ENCODE measurements at regions not wholly inside any gene's neighbourhood (a gene's known extent, or its start where the extent isn't known, plus 50 kb on each side); places are given as distances from the start of the nearest gene placed in this dataset.

DNA sequence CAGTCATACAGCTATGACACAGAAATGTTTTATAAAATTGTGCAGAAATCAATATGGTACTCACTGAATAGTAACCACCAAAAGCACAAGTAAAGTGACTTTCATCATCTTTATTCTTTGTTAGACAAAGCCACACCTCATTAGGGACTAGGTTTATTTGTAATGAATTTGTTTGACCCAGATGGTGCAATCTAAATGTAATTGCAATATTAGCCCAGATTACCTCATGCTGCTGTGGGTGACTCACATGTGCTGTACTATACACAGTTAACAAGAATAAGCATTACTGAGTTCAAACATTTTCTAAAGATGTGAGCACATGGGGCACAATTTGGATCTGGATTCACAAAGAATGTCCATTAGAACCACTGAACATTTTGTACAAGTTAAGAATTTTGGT lies 759.3 kb upstream of the TYRP1 start:
- DNase-seq (ENCODE audit: low spot score) = no peak

DNA sequence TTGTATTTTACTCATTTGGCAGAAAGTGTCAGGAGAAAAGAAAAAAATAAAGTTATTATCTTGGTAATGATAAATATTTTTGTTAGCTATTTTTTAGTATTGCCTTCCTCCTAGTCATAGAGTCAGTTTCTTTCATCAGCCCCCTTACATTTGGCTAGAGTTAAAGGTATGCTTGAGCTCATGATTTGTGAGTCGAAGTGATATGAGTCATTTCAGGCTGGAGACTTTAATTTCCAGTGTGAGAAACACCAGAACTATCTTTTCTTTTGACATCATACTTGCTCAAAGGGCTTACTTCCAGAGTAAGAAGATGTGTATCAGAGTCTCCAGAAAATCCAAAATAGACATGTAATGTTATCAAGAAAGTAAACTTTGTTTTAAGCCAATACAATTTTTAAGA lies 746.7 kb upstream of the TYRP1 start:
- no peak for DNase-seq (ENCODE audit: low spot score)
- intact Hi-C loops (cut with DNase I) = no loop called here

More for the DNA sequence above, 759.3 kb upstream of the TYRP1 start:
- intact Hi-C loops (cut with DNase I) = no loop called here

DNA sequence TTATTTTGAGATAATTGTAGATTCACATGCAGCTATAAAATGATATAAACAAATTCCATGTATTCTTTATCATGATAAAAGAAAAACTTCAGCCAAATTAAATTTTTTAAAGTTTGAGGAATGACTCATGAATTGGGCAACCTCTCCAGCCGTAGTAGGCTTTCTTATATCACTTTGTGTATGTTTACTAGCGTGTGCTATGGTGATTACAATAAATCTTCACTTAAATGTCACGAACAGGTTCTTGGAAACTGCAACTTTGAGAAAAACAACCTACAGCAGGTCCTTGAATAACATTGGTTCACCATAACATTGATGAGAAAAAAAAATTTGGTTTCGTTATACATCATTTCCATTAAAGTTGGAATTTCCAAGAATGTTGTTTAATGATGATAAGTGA lies 730.9 kb upstream of the TYRP1 start:
- no peak for DNase-seq (ENCODE audit: low spot score)
- intact Hi-C loops (cut with DNase I) = no loop called here

- DNase-seq (ENCODE audit: low spot score) = no peak
- intact Hi-C loops (cut with DNase I) = no loop called here
Measured at GRCh38 chr9:11966786-11967185, 726.4 kb upstream of the TYRP1 start.

DNA sequence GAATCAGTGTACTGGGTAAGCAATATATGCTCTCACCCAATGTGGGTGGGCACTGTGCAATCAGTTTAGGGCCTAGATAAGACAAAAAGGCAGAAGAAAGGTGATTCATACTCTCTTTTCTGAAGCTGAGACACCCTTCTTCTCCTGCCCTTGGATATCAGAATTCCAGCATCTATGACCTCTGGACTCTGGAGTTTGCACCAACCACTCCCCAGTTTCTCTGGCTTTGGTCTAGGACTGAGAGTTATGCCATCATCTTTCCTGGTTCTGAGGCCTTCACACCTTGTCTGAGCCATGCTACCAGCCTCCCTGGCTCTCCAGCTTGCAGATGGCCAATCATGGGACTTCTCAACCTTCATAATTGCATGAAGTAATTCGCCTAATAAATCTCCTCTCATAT lies 724.6 kb upstream of the TYRP1 start:
- intact Hi-C loops (cut with DNase I) = no loop called here

GRCh38 chr9:11973011-11973410 lies 720.2 kb upstream of the TYRP1 start:
- intact Hi-C loops (cut with DNase I) = no loop called here
- no peak for DNase-seq (ENCODE audit: low spot score)

More for the DNA sequence above, 724.6 kb upstream of the TYRP1 start:
- no peak for DNase-seq (ENCODE audit: low spot score)

- intact Hi-C loops (cut with DNase I) = no loop called here
Measured at GRCh38 chr9:11973511-11973910, 719.7 kb upstream of the TYRP1 start.

GRCh38 chr9:11992866-11993265 lies 700.3 kb upstream of the TYRP1 start:
- no peak for DNase-seq (ENCODE audit: low spot score)
- intact Hi-C loops (cut with DNase I) = no loop called here

More at GRCh38 chr9:11973511-11973910, 719.7 kb upstream of the TYRP1 start:
- DNase-seq (ENCODE audit: low spot score) = no peak

- no peak for DNase-seq (ENCODE audit: low spot score)
Measured at GRCh38 chr9:12014488-12014887, 678.7 kb upstream of the TYRP1 start.

GRCh38 chr9:12054235-12054634 lies 639.0 kb upstream of the TYRP1 start:
- intact Hi-C loops (cut with DNase I) = loop anchor here in 1 of 2 donors (10.0 kb wide), 2 partner anchors 541 to 1939 kb away; no protein-coding TSS in a partner anchor
- no peak for DNase-seq (ENCODE audit: low spot score)

More at GRCh38 chr9:12014488-12014887, 678.7 kb upstream of the TYRP1 start:
- intact Hi-C loops (cut with DNase I) = no loop called here

- intact Hi-C loops (cut with DNase I) = loop anchor here in 1 of 2 donors (10.0 kb wide), 2 partner anchors 538 to 1942 kb away; no protein-coding TSS in a partner anchor
- DNase-seq (ENCODE audit: low spot score) = no peak
Measured at GRCh38 chr9:12056874-12057273, 636.3 kb upstream of the TYRP1 start.

- intact Hi-C loops (cut with DNase I) = loop anchor here in 1 of 2 donors (5.0 kb wide), 1 partner anchor 913 kb away; no protein-coding TSS in a partner anchor
- no peak for DNase-seq (ENCODE audit: low spot score)
Measured at GRCh38 chr9:12060067-12060466, 633.1 kb upstream of the TYRP1 start.

- intact Hi-C loops (cut with DNase I) = loop anchor here in 1 of 2 donors (5.0 kb wide), 1 partner anchor 914 kb away; no protein-coding TSS in a partner anchor
- no peak for DNase-seq (ENCODE audit: low spot score)
Measured at GRCh38 chr9:12060811-12061210, 632.4 kb upstream of the TYRP1 start.

- no peak for DNase-seq (ENCODE audit: low spot score)
- intact Hi-C loops (cut with DNase I) = no loop called here
Measured at GRCh38 chr9:12065050-12065449, 628.1 kb upstream of the TYRP1 start.

DNA sequence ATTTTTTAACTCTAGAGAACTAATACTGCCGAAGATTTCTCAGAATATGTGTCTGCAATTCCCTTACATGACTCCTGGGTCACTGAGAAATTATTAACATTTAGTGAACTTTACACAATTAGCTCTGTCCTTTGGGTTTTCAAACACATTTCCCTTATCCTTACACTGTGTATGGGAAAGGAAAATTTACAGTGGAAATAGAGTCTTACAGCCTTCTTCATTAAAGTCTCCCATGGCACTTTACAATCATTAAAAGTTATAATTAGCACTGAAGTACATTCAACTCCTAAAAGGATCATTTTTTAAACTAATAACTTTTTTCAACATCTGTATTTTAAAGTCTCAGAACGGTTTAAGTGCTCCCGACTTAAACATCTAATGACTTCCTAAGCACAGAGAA lies 627.5 kb upstream of the TYRP1 start:
- no peak for DNase-seq (ENCODE audit: low spot score)
- intact Hi-C loops (cut with DNase I) = no loop called here

DNA sequence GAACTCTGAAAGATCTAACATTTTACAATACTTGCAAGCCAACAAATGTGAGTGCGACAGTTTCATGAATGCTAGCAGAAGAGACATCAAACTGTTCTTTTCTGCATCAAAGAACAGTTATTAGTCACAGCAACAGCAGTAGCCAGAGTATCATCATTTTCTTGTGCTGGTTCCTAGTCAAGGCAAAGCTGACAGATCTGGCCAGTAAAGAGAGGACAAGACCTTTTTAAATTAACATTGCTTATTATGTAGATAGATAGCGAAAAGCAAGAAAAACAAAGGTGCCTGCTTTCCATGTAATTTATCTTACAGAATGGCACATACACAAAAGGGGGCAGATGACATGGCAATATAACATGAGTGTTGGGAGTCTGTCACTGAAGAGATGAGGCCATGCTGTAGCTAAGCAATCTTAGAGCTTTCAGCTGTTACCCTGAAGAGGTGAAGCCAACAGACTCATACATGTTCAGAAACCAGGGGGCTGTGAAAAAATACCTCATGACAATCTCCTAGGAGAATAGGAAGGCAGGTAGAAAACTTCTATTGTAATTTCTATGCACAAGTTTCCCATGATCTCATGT lies 626.6 kb upstream of the TYRP1 start:
- no peak for DNase-seq (ENCODE audit: low spot score)
- intact Hi-C loops (cut with DNase I) = no loop called here

DNA sequence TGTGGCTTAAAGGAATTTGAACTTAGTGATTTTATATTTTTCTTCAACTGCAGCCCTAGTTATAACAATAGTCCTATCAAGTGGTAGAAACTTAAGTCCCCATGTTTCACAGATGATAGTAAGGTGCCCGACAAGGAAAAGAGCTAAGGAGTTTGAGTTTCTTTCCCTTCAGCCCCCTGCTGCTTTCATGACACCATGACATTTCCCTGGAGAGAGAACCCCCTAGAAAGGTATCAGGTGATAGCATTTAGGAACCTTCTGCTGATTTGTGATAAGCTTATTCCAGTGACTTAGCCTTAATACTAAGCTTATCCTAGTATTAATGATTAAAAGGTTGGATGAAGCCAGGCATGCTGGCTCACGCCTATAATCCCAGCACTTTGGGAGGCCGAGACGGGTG lies 623.8 kb upstream of the TYRP1 start:
- intact Hi-C loops (cut with DNase I) = no loop called here
- DNase-seq (ENCODE audit: low spot score) = no peak

- intact Hi-C loops (cut with DNase I) = no loop called here
Measured at GRCh38 chr9:12085399-12085798, 607.8 kb upstream of the TYRP1 start.

GRCh38 chr9:12091865-12092527 lies 601.2 kb upstream of the TYRP1 start:
- DNase-seq (ENCODE audit: low spot score) = no peak

More at GRCh38 chr9:12085399-12085798, 607.8 kb upstream of the TYRP1 start:
- no peak for DNase-seq (ENCODE audit: low spot score)

DNA sequence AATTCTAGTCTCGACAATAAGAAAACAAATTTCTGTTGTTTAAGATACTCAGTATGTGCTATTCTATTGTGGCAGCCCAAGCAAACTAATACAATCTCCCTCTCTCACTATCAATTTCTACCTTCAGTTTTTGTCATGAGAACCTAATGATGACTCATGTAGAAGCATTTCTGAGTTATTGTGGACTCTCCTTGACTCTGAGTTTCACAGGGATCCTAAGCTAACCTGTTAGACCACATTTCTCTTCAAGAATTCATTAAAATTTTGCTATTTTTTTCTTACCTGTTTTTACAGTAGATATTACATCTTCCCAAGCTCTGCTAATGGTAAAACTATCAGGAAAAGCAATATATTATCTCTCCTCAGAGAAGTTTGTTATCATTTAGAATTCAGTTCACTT lies 599.1 kb upstream of the TYRP1 start:
- no peak for DNase-seq (ENCODE audit: low spot score)
- intact Hi-C loops (cut with DNase I) = no loop called here

More at GRCh38 chr9:12091865-12092527, 601.2 kb upstream of the TYRP1 start:
- intact Hi-C loops (cut with DNase I) = no loop called here

GRCh38 chr9:12095931-12096330 lies 597.3 kb upstream of the TYRP1 start:
- intact Hi-C loops (cut with DNase I) = no loop called here

More at GRCh38 chr9:12095931-12096330, 597.3 kb upstream of the TYRP1 start:
- DNase-seq (ENCODE audit: low spot score) = no peak

All from posterior vena cava (tissue), 2 donors.